T-helper 17 cell (primary cell): ENCODE measurements at regions not wholly inside any gene's neighbourhood (a gene's known extent, or its start where the extent isn't known, plus 50 kb on each side); places are given as distances from the start of the nearest gene placed in this dataset.

ENCODE experiments used
- ATAC-seq: fragments of 150-1000 bp; cut with Tn5 transposase; 2 replicates; pipeline ENCODE4 v1.10.0; 2021; ENCODE audit warnings: mild to moderate bottlenecking, moderate library complexity
- DNase-seq, 3 donors: peaks; one replicate each; pipeline versions ENCODE4 v3.0.0 to v3.0.0-alpha.2; 2020 to 2021
- H3K9me3 ChIP-seq: one replicate; pipeline ENCODE4 v1.7.0; 2013; ENCODE audit warnings: low read length, mild to moderate bottlenecking; ENCODE audit not compliant: control insufficient read depth, poor library complexity, severe bottlenecking
- H3K27ac Mint-ChIP-seq: one replicate; pipeline ENCODE4 v1.8.0; 2022; ENCODE audit warnings: mild to moderate bottlenecking, moderate library complexity, mixed read lengths
- H3K27me3 Mint-ChIP-seq: one replicate; pipeline ENCODE4 v1.8.0; 2022; ENCODE audit warnings: mixed read lengths
- H3K36me3 Mint-ChIP-seq: one replicate; pipeline ENCODE4 v1.8.0; 2022; ENCODE audit warnings: low read depth, mixed read lengths
- H3K4me1 Mint-ChIP-seq: one replicate; pipeline ENCODE4 v1.8.0; 2022; ENCODE audit warnings: mild to moderate bottlenecking, mixed read lengths
- H3K4me3 Mint-ChIP-seq: one replicate; pipeline ENCODE4 v1.8.0; 2022; ENCODE audit warnings: mild to moderate bottlenecking, moderate library complexity, mixed read lengths

- H3K9me3 ChIP-seq, result no peaks in the 10 kb centered on the region
- Mint-ChIP-seq H3K4me1 (no peaks in the 10 kb centered on the region), H3K27ac (no peak overlapping the region), H3K4me3 (no peak overlapping the region), H3K36me3 (no peaks in the 10 kb centered on the region), H3K27me3 (no peaks in the 10 kb centered on the region)
- ATAC-seq (no peak), DNase-seq (no peak)
Measured at GRCh38 chr16:86982347-86982596, 334.9 kb downstream of the C16orf95 start.

- Mint-ChIP-seq H3K4me3 (no peak overlapping the region), H3K4me1 (no peaks in the 10 kb centered on the region), H3K27me3 (no peaks in the 10 kb centered on the region), H3K27ac (no peak overlapping the region), H3K36me3 (no peaks in the 10 kb centered on the region)
- ATAC-seq (no peak), DNase-seq (no peak)
- H3K9me3 ChIP-seq, result no peaks in the 10 kb centered on the region
Measured at GRCh38 chr16:86982912-86983311, 334.3 kb downstream of the C16orf95 start.

GRCh38 chr16:86983621-86984020, 333.6 kb downstream of the C16orf95 start:
- no peak for ATAC-seq

GRCh38 chr16:86984343-86984742, 332.8 kb downstream of the C16orf95 start:
- H3K4me3 Mint-ChIP-seq, result no peak overlapping the region
- ATAC-seq (no peak), DNase-seq (no peak)
- no peaks in the 10 kb centered on the region for H3K9me3 ChIP-seq
- H3K27me3 Mint-ChIP-seq, result peaks cover 14% of the 10 kb centered on the region
- no peaks in the 10 kb centered on the region for H3K4me1 Mint-ChIP-seq
- no peaks in the 10 kb centered on the region for H3K36me3 Mint-ChIP-seq
- H3K27ac Mint-ChIP-seq, result no peak overlapping the region

More at GRCh38 chr16:86983621-86984020, 333.6 kb downstream of the C16orf95 start:
- Mint-ChIP-seq H3K36me3 (no peaks in the 10 kb centered on the region), H3K4me3 (no peak overlapping the region), H3K4me1 (no peaks in the 10 kb centered on the region), H3K27me3 (peaks cover 7% of the 10 kb centered on the region), H3K27ac (no peak overlapping the region)
- DNase-seq, result no peak
- no peaks in the 10 kb centered on the region for H3K9me3 ChIP-seq

GRCh38 chr16:86984991-86985647, 332.1 kb downstream of the C16orf95 start:
- no peaks in the 10 kb centered on the region for H3K36me3 Mint-ChIP-seq
- H3K27ac Mint-ChIP-seq, result no peak overlapping the region
- DNase-seq (no peak), ATAC-seq (no peak)
- H3K4me3 Mint-ChIP-seq, result no peak overlapping the region
- H3K4me1 Mint-ChIP-seq, result peaks cover under 1% of the 10 kb centered on the region
- no peaks in the 10 kb centered on the region for H3K9me3 ChIP-seq
- H3K27me3 Mint-ChIP-seq, result peaks cover 20% of the 10 kb centered on the region

GRCh38 chr16:86985648-86986015, 331.6 kb downstream of the C16orf95 start:
- H3K9me3 ChIP-seq, result no peaks in the 10 kb centered on the region
- no peak overlapping the region for H3K4me3 Mint-ChIP-seq
- H3K36me3 Mint-ChIP-seq, result no peaks in the 10 kb centered on the region
- peaks cover 4% of the 10 kb centered on the region for H3K4me1 Mint-ChIP-seq
- DNase-seq (no peak), ATAC-seq (no peak)
- H3K27me3 Mint-ChIP-seq, result peaks cover 25% of the 10 kb centered on the region
- no peak overlapping the region for H3K27ac Mint-ChIP-seq

- H3K27ac Mint-ChIP-seq, result no peak overlapping the region
- ATAC-seq, result no peak
- DNase-seq, result no peak
Measured at GRCh38 chr16:86986136-86986535, 331.1 kb downstream of the C16orf95 start.

GRCh38 chr16:86986809-86987487, 330.2 kb downstream of the C16orf95 start:
- H3K27ac Mint-ChIP-seq, result no peak overlapping the region
- no peaks in the 10 kb centered on the region for H3K9me3 ChIP-seq
- no peak for ATAC-seq
- no peak overlapping the region for H3K4me3 Mint-ChIP-seq
- no peak for DNase-seq
- no peaks in the 10 kb centered on the region for H3K36me3 Mint-ChIP-seq
- H3K27me3 Mint-ChIP-seq, result peaks cover 35% of the 10 kb centered on the region
- H3K4me1 Mint-ChIP-seq, result peaks cover 4% of the 10 kb centered on the region

More at GRCh38 chr16:86986136-86986535, 331.1 kb downstream of the C16orf95 start:
- Mint-ChIP-seq H3K36me3 (no peaks in the 10 kb centered on the region), H3K4me1 (peaks cover 4% of the 10 kb centered on the region), H3K27me3 (peaks cover 27% of the 10 kb centered on the region), H3K4me3 (no peak overlapping the region)
- H3K9me3 ChIP-seq, result no peaks in the 10 kb centered on the region

GRCh38 chr16:86987746-86988670, 329.2 kb downstream of the C16orf95 start:
- ATAC-seq, result no peak
- Mint-ChIP-seq H3K36me3 (no peaks in the 10 kb centered on the region), H3K4me1 (peaks cover 4% of the 10 kb centered on the region)

GRCh38 chr16:86988920-86989696, 328.1 kb downstream of the C16orf95 start:
- H3K36me3 Mint-ChIP-seq, result no peaks in the 10 kb centered on the region
- H3K27me3 Mint-ChIP-seq, result peaks cover 40% of the 10 kb centered on the region
- H3K27ac Mint-ChIP-seq, result no peak overlapping the region
- no peak for DNase-seq
- H3K9me3 ChIP-seq, result no peaks in the 10 kb centered on the region
- ATAC-seq, result no peak
- H3K4me1 Mint-ChIP-seq, result peaks cover 4% of the 10 kb centered on the region
- no peak overlapping the region for H3K4me3 Mint-ChIP-seq

More at GRCh38 chr16:86987746-86988670, 329.2 kb downstream of the C16orf95 start:
- H3K27ac Mint-ChIP-seq, result no peak overlapping the region
- peak overlapping the region; percentile 50 for H3K4me3 Mint-ChIP-seq
- peaks cover 40% of the 10 kb centered on the region for H3K27me3 Mint-ChIP-seq
- no peak for DNase-seq
- H3K9me3 ChIP-seq, result no peaks in the 10 kb centered on the region

GRCh38 chr16:86990451-86990850, 326.7 kb downstream of the C16orf95 start:
- H3K36me3 Mint-ChIP-seq, result no peaks in the 10 kb centered on the region
- ATAC-seq (no peak), DNase-seq (no peak)
- H3K27me3 Mint-ChIP-seq, result peaks cover 44% of the 10 kb centered on the region
- no peak overlapping the region for H3K27ac Mint-ChIP-seq
- no peak overlapping the region for H3K4me3 Mint-ChIP-seq
- peaks cover 4% of the 10 kb centered on the region for H3K4me1 Mint-ChIP-seq
- H3K9me3 ChIP-seq, result no peaks in the 10 kb centered on the region

GRCh38 chr16:86991679-86992078, 325.5 kb downstream of the C16orf95 start:
- no peaks in the 10 kb centered on the region for H3K36me3 Mint-ChIP-seq
- ATAC-seq (no peak), DNase-seq (no peak)
- H3K27me3 Mint-ChIP-seq, result peaks cover 44% of the 10 kb centered on the region
- H3K9me3 ChIP-seq, result no peaks in the 10 kb centered on the region
- no peak overlapping the region for H3K4me3 Mint-ChIP-seq
- H3K4me1 Mint-ChIP-seq, result peaks cover 4% of the 10 kb centered on the region
- H3K27ac Mint-ChIP-seq, result no peak overlapping the region

- no peaks in the 10 kb centered on the region for H3K9me3 ChIP-seq
- peaks cover 44% of the 10 kb centered on the region for H3K27me3 Mint-ChIP-seq
- peaks cover 4% of the 10 kb centered on the region for H3K4me1 Mint-ChIP-seq
- DNase-seq (no peak), ATAC-seq (no peak)
- H3K4me3 Mint-ChIP-seq, result no peak overlapping the region
- no peak overlapping the region for H3K27ac Mint-ChIP-seq
- H3K36me3 Mint-ChIP-seq, result no peaks in the 10 kb centered on the region
Measured at GRCh38 chr16:86992587-86992986, 324.6 kb downstream of the C16orf95 start.
